Testis (tissue), 2 donors: ENCODE measurements at regions not wholly inside any gene's neighbourhood (a gene's known extent, or its start where the extent isn't known, plus 50 kb on each side); places are given as distances from the start of the nearest gene placed in this dataset.

Experiments used
- CTCF ChIP-seq, 3 experiments: fragments of 450-650 bp in 2 of 3; fragments of 200-600 bp in 1 of 3; sonication (generic) in 1 of 3; IDR thresholded peaks; one replicate each; pipeline ENCODE4 v1.5.1; 2016 to 2019; ENCODE audit warnings: antibody characterized with exemption in 3 of 3, mild to moderate bottlenecking in 2 of 3, moderate library complexity in 1 of 3
- POLR2A ChIP-seq: fragments of 450-650 bp; IDR thresholded peaks from one replicate; pipeline ENCODE4 v1.6.1; 2017; ENCODE audit warnings: antibody characterized with exemption, mild to moderate bottlenecking, moderate library complexity

DNA sequence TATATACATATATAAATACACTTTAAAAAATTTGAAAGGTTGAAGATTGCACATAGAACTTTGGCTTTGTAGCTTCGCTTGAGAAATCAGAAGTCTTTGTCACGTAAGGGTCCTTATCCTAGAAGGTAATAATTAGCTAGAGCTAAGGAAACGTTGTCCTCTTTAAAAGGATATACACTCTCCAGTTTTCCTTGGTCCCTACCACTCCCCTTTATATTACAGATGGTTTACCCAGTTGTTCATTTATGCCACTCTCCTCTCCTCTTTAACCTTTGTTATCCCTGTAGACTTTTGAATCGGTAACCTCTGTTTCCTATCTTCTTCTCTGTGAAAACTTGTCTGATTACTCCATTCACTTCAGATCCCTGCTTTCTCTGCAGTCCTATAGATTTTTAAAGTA lies 1101.0 kb upstream of the SEMA6A start:
- no peak for TF ChIP-seq CTCF (IDR thresholded peaks at IDR 0.05)
- no peak for TF ChIP-seq POLR2A
